Astrocyte (in vitro differentiated cells and primary cell): ENCODE measurements at regions not wholly inside any gene's neighbourhood (a gene's known extent, or its start where the extent isn't known, plus 50 kb on each side); places are given as distances from the start of the nearest gene placed in this dataset.

Source experiments
- DNase-seq: peaks from one replicate; pipeline ENCODE4 v3.0.0-alpha.2; 2010; ENCODE audit warnings: low read depth
- FAIRE-seq: peaks from 2 replicates; lab custom pipeline; 2011; peaks lifted over from hg19 to GRCh38; lab: Jason Lieb, UNC
- H2AFZ ChIP-seq: 2 replicates; pipeline ENCODE4 v1.6.0; 2012; ENCODE audit warnings: low read depth, low read length, inconsistent platforms
- H3K27ac ChIP-seq: 2 replicates; pipeline ENCODE4 v1.5.1; 2011; ENCODE audit warnings: low read depth, low read length, inconsistent platforms
- H3K27me3 ChIP-seq: 2 replicates; pipeline ENCODE4 v1.6.0; 2011; ENCODE audit warnings: low read length, inconsistent platforms; ENCODE audit not compliant: insufficient read depth
- H3K36me3 ChIP-seq: 2 replicates; pipeline ENCODE4 v1.5.1; 2011; ENCODE audit warnings: low read length, inconsistent platforms; ENCODE audit not compliant: insufficient read depth
- H3K4me1 ChIP-seq: 2 replicates; pipeline ENCODE4 v1.5.1; 2011; ENCODE audit warnings: low read length, inconsistent platforms; ENCODE audit not compliant: insufficient read depth
- H3K4me2 ChIP-seq: 2 replicates; pipeline ENCODE4 v1.6.0; 2012; ENCODE audit warnings: low read length, inconsistent platforms
- H3K4me3 ChIP-seq: 2 replicates; pipeline ENCODE4 v1.5.1; 2011; ENCODE audit warnings: low read depth, mild to moderate bottlenecking, low read length, inconsistent platforms; ENCODE audit not compliant: insufficient read depth
- H3K79me2 ChIP-seq: 2 replicates; pipeline ENCODE4 v1.6.0; 2012; ENCODE audit warnings: mild to moderate bottlenecking, low read length, inconsistent platforms; ENCODE audit not compliant: insufficient read depth
- H3K9ac ChIP-seq: 2 replicates; pipeline ENCODE4 v1.6.0; 2012; ENCODE audit warnings: mild to moderate bottlenecking, low read length, inconsistent platforms
- H3K9me3 ChIP-seq: 2 replicates; pipeline ENCODE4 v1.5.1; 2012; ENCODE audit warnings: low read depth, mild to moderate bottlenecking, low read length, inconsistent platforms; ENCODE audit not compliant: insufficient read depth
- H4K20me1 ChIP-seq: 2 replicates; pipeline ENCODE4 v1.6.0; 2012; ENCODE audit warnings: low read length, inconsistent platforms; ENCODE audit not compliant: insufficient read depth
- H3K27ac Mint-ChIP-seq: one replicate; pipeline ENCODE4 v1.8.0; 2021; ENCODE audit warnings: mild to moderate bottlenecking, mixed read lengths; ENCODE audit not compliant: unreplicated experiment
- H3K27me3 Mint-ChIP-seq: one replicate; pipeline ENCODE4 v1.8.0; 2021; ENCODE audit warnings: low read depth, mixed read lengths; ENCODE audit not compliant: unreplicated experiment
- H3K36me3 Mint-ChIP-seq: one replicate; pipeline ENCODE4 v1.8.0; 2021; ENCODE audit warnings: low read depth, mixed read lengths; ENCODE audit not compliant: unreplicated experiment
- H3K4me1 Mint-ChIP-seq: one replicate; pipeline ENCODE4 v1.8.0; 2021; ENCODE audit warnings: low read depth, mixed read lengths; ENCODE audit not compliant: unreplicated experiment
- H3K4me3 Mint-ChIP-seq: one replicate; pipeline ENCODE4 v1.8.0; 2021; ENCODE audit warnings: mild to moderate bottlenecking, moderate library complexity, mixed read lengths; ENCODE audit not compliant: unreplicated experiment
- H3K9me3 Mint-ChIP-seq: one replicate; pipeline ENCODE4 v1.8.0; 2021; ENCODE audit warnings: mild to moderate bottlenecking, mixed read lengths; ENCODE audit not compliant: unreplicated experiment
- CTCF ChIP-seq: IDR thresholded peaks from 2 replicates; pipeline ENCODE4 v1.5.1; 2011; ENCODE audit warnings: low read depth, mild to moderate bottlenecking, inconsistent platforms, low read length, moderate library complexity; ENCODE audit not compliant: insufficient read depth
- EZH2 ChIP-seq: IDR thresholded peaks from 2 replicates; pipeline ENCODE4 v1.6.1; 2012; ENCODE audit warnings: mild to moderate bottlenecking, low read length, inconsistent platforms; ENCODE audit not compliant: insufficient read depth

GRCh38 chr5:172588380-172588779 lies 52.7 kb upstream of the NEURL1B start:
- Histone ChIP-seq H3K9ac (no peak overlapping the region), H3K4me2 (no peak overlapping the region), H3K27me3 (peaks cover 40% of the 10 kb centered on the region), H3K4me3 (no peak overlapping the region), H3K9me3 (no peaks in the 10 kb centered on the region), H3K4me1 (no peaks in the 10 kb centered on the region), H3K27ac (no peak overlapping the region), H4K20me1 (no peaks in the 10 kb centered on the region), H3K36me3 (no peaks in the 10 kb centered on the region), H3K79me2 (no peaks in the 10 kb centered on the region), H2AFZ (no peak overlapping the region)
- Mint-ChIP-seq H3K4me3 (no peak overlapping the region), H3K27me3 (peaks cover 76% of the 10 kb centered on the region), H3K9me3 (peaks cover 1% of the 10 kb centered on the region), H3K27ac (no peak overlapping the region), H3K4me1 (peaks cover 3% of the 10 kb centered on the region), H3K36me3 (peaks cover 2% of the 10 kb centered on the region)
- FAIRE-seq, result no peak
- no peak for DNase-seq
- TF ChIP-seq CTCF, result no peak
- TF ChIP-seq EZH2, result no peak

DNA sequence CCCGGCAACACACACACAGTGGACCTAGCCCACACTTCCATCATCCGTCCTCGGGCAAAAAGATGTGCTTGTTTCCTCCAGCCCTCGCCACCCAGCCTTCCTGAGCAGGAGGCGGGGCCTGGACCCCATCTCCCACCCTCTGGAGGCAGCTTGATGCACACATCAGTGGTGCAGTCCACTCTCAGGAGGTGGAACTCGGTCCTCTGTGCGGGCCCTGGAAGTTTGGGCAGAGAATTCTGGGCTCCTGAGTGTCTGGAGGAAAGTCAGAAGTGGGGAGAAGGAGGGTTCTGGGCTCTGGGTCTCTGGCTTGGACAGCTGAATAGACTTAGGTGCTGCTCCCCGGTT lies 54.0 kb upstream of the NEURL1B start:
- H3K27ac Mint-ChIP-seq, result no peak overlapping the region
- H3K27ac ChIP-seq, result no peak overlapping the region
- peaks cover 2% of the 10 kb centered on the region for H3K9me3 Mint-ChIP-seq
- H3K4me1 Mint-ChIP-seq, result peaks cover 3% of the 10 kb centered on the region
- H3K36me3 Mint-ChIP-seq, result peaks cover 2% of the 10 kb centered on the region
- H3K27me3 Mint-ChIP-seq, result peaks cover 73% of the 10 kb centered on the region
- no peaks in the 10 kb centered on the region for H4K20me1 ChIP-seq
- no peaks in the 10 kb centered on the region for H3K9me3 ChIP-seq
- no peaks in the 10 kb centered on the region for H3K4me1 ChIP-seq
- no peak overlapping the region for H3K9ac ChIP-seq
- no peaks in the 10 kb centered on the region for H3K36me3 ChIP-seq
- H2AFZ ChIP-seq, result no peak overlapping the region
- no peak overlapping the region for H3K4me3 Mint-ChIP-seq
- no peak for FAIRE-seq
- TF ChIP-seq CTCF, result no peak
- no peak for TF ChIP-seq EZH2
- H3K4me3 ChIP-seq, result no peak overlapping the region
- DNase-seq, result no peak
- no peak overlapping the region for H3K4me2 ChIP-seq
- H3K27me3 ChIP-seq, result peaks cover 45% of the 10 kb centered on the region
- no peaks in the 10 kb centered on the region for H3K79me2 ChIP-seq

DNA sequence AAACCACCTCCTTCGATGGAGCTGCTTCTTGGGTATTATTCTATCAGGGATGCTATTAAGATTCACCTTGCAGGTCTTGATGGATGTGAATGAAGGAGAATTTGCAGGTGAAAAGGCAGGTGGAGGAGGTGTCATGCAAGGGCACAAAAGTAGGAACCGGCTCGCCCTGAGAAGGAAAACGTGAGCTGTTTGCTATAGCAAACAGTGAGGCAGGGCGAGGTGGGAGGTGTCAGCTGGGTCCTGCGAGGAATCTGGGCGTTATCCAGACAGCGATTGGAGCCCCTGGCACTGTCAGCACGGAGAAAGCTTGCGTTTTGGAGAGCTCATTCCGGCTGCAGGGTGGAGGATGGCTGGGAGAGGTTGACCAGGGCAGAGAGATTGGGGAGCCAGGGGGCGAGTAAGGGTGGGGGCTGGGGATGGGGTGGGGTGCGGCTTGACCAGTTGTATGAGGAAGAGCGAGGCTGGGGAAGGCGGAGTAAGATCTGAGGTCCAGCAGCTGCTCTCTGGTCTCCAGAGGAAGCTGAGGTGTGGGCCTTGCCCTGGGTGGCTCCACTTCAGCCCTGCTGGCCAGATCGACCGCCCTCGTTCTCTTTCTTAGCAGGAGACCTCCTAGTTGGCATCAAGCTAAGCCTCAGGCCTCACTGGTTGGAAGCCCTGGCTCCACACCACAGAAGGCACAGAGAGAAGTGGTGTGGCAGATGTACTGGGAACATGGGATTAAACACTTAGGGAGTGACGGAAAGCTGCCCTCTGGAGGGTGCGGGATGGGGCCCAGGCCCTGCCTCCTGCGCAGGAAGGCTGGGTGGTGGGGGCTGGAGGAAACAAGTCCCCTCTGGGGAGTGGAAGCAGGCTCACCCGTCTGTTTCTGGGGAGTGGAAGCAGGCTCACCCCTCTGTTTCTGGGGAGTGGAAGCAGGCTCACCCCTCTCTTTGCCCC lies 54.7 kb upstream of the NEURL1B start:
- Histone ChIP-seq H3K9ac (no peak overlapping the region), H2AFZ (no peak overlapping the region), H3K4me2 (no peak overlapping the region), H3K36me3 (no peaks in the 10 kb centered on the region), H3K4me3 (no peak overlapping the region), H3K9me3 (no peaks in the 10 kb centered on the region), H3K27me3 (peaks cover 51% of the 10 kb centered on the region), H4K20me1 (no peaks in the 10 kb centered on the region), H3K27ac (no peak overlapping the region), H3K4me1 (no peaks in the 10 kb centered on the region), H3K79me2 (no peaks in the 10 kb centered on the region)
- TF ChIP-seq EZH2 (no peak), CTCF (no peak)
- H3K4me3 Mint-ChIP-seq, result no peak overlapping the region
- no peak overlapping the region for H3K27ac Mint-ChIP-seq
- H3K9me3 Mint-ChIP-seq, result peaks cover 2% of the 10 kb centered on the region
- no peak for DNase-seq
- peaks cover 3% of the 10 kb centered on the region for H3K4me1 Mint-ChIP-seq
- no peak for FAIRE-seq
- peaks cover 2% of the 10 kb centered on the region for H3K36me3 Mint-ChIP-seq
- peaks cover 70% of the 10 kb centered on the region for H3K27me3 Mint-ChIP-seq
